HL-60 (cell line): ENCODE measurements at regions not wholly inside any gene's neighbourhood (a gene's known extent, or its start where the extent isn't known, plus 50 kb on each side); places are given as distances from the start of the nearest gene placed in this dataset.

Experiments
- POLR2AphosphoS5 ChIP-seq: IDR thresholded peaks from 2 replicates; pipeline ENCODE4 v1.6.1; 2012; ENCODE audit warnings: low read depth
- REST ChIP-seq: IDR thresholded peaks from 2 replicates; pipeline ENCODE4 v1.6.1; 2012; ENCODE audit warnings: low read depth; ENCODE audit not compliant: insufficient replicate concordance
- TF ChIP-seq, protein P1 (sequence below): IDR thresholded peaks from one replicate; pipeline ENCODE4 v1.5.1; 2011; ENCODE audit warnings: low read length, control low read depth, inconsistent platforms; ENCODE audit not compliant: insufficient read depth

DNA sequence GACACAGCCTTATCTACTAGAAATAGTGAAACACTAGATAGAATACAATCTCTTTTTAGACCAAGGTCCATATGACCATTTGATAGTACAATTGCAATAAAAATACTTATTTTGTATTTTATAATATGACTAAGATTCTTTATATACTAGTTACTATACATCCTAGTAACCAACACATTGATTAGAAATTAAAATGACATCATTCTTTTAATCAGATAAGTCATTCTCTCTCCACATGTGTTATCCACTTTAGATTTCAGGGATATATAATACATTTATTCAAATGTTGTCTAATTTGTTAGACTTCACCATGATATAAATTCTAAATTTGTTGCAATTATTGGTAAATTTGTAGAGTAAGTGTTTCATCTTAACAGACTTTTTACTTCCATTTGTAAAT is 276.2 kb upstream of the DPH6 start:
- TF ChIP-seq POLR2AphosphoS5 (no peak), REST (no peak)
- TF ChIP-seq, protein P1, sequence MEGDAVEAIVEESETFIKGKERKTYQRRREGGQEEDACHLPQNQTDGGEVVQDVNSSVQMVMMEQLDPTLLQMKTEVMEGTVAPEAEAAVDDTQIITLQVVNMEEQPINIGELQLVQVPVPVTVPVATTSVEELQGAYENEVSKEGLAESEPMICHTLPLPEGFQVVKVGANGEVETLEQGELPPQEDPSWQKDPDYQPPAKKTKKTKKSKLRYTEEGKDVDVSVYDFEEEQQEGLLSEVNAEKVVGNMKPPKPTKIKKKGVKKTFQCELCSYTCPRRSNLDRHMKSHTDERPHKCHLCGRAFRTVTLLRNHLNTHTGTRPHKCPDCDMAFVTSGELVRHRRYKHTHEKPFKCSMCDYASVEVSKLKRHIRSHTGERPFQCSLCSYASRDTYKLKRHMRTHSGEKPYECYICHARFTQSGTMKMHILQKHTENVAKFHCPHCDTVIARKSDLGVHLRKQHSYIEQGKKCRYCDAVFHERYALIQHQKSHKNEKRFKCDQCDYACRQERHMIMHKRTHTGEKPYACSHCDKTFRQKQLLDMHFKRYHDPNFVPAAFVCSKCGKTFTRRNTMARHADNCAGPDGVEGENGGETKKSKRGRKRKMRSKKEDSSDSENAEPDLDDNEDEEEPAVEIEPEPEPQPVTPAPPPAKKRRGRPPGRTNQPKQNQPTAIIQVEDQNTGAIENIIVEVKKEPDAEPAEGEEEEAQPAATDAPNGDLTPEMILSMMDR = no peak
